ENCODE measurements at regions not wholly inside any gene's neighbourhood (a gene's known extent, or its start where the extent isn't known, plus 50 kb on each side); places are given as distances from the start of the nearest gene placed in this dataset.

- DNase-seq (ENCODE audit: extremely low read depth in 1 of 4, low spot score in 3 of 4) (no peak), FAIRE-seq (no peak), ATAC-seq (no peak)
- 0% methylated on average over 2 of the region's 2 CpGs for WGBS (ENCODE audit: insufficient coverage, low coverage, missing lambda C conversion rate)
- BruUV-seq (replicated peaks): no TSS peak
- Histone ChIP-seq H3K4me3 (no peak overlapping the region), H3K4me1 (replicated peaks in 1 of 2; ENCODE audit: control insufficient read depth in 2 of 2, insufficient read depth in 2 of 2, low read length in 2 of 2) (no peaks in the 10 kb centered on the region), H3K9ac (ENCODE audit: insufficient read depth in 1 of 2, low read depth in 2 of 2, low read length in 2 of 2) (no peak overlapping the region), H3K9me3 (replicated peaks; ENCODE audit: control insufficient read depth, insufficient read depth, low read depth, low read length) (0 out of 2 replicates have a peak, but pooled peaks cover 3% of the 10 kb centered on the region), H3K4me2 (ENCODE audit: insufficient read depth, low read length) (no peak overlapping the region), H3K9me1 (ENCODE audit: control insufficient read depth, insufficient read depth, low read length) (no peaks in the 10 kb centered on the region), H4K20me1 (replicated peaks; ENCODE audit: control insufficient read depth, insufficient read depth, low read length) (no peaks in the 10 kb centered on the region), H3K79me2 (ENCODE audit: control insufficient read depth, insufficient read depth, low read length) (no peaks in the 10 kb centered on the region), H2AFZ (ENCODE audit: low read depth, low read length) (no peak overlapping the region), H3K27ac (ENCODE audit: extremely low read depth, low read depth, low read length) (no peak overlapping the region), H3K27me3 (ENCODE audit: control insufficient read depth in 2 of 2, insufficient read depth in 2 of 2, low read length in 2 of 2) (no peaks in the 10 kb centered on the region), H3K36me3 (ENCODE audit: control insufficient read depth, insufficient read depth, low read length) (no peaks in the 10 kb centered on the region)
- TF ChIP-seq ZFP30 (CRISPR knock-in tag; IDR thresholded peaks at IDR 0.05; ENCODE audit: borderline replicate concordance) (no peak), FOXO4 (CRISPR knock-in tag; IDR thresholded peaks at IDR 0.05) (no peak), ZNF253 (CRISPR knock-in tag; conservative IDR thresholded peaks at IDR 0.05) (no peak), ETS2 (tag; IDR thresholded peaks at IDR 0.05; ENCODE audit: borderline replicate concordance, poor library complexity, severe bottlenecking) (no peak), ZNF12 (CRISPR knock-in tag; IDR thresholded peaks at IDR 0.05) (no peak)
- POLR2A ChIA-PET: no interaction called here
- in situ Hi-C loops (cut with MboI) (no loop called here), intact Hi-C loops (cut with micrococcal nuclease) (no loop called here)
- CTCF ChIA-PET (ENCODE audit: low intra/inter-chr PET ratio): no interaction called here
Measured at GRCh38 chr12:97944576-97944975, 482.0 kb downstream of the RMST start.

GRCh38 chr12:97946701-97947100, 484.1 kb downstream of the RMST start:
- WGBS (ENCODE audit: insufficient coverage, low coverage, missing lambda C conversion rate): 0% methylated on average over 1 of the region's 1 CpG
- CTCF ChIA-PET (ENCODE audit: low intra/inter-chr PET ratio): no interaction called here
- no peaks in the 10 kb centered on the region for H3K9me3 ChIP-seq (replicated peaks; ENCODE audit: control insufficient read depth, insufficient read depth, low read depth, low read length)
- no peaks in the 10 kb centered on the region for H3K79me2 ChIP-seq (ENCODE audit: control insufficient read depth, insufficient read depth, low read length)
- no TSS peak for BruUV-seq (replicated peaks)
- H3K36me3 ChIP-seq (ENCODE audit: control insufficient read depth, insufficient read depth, low read length): no peaks in the 10 kb centered on the region
- no peaks in the 10 kb centered on the region for H4K20me1 ChIP-seq (replicated peaks; ENCODE audit: control insufficient read depth, insufficient read depth, low read length)
- POLR2A ChIA-PET: no interaction called here
- no peak overlapping the region for H3K4me2 ChIP-seq (ENCODE audit: insufficient read depth, low read length)
- in situ Hi-C loops (cut with MboI) (no loop called here), intact Hi-C loops (cut with micrococcal nuclease) (no loop called here)
- H3K4me3 ChIP-seq: no peak overlapping the region
- DNase-seq (ENCODE audit: extremely low read depth in 1 of 4, low spot score in 3 of 4) (no peak), ATAC-seq (no peak), FAIRE-seq (no peak)
- H3K9me1 ChIP-seq (ENCODE audit: control insufficient read depth, insufficient read depth, low read length): no peaks in the 10 kb centered on the region
- no peak overlapping the region for H2AFZ ChIP-seq (ENCODE audit: low read depth, low read length)
- no peaks in the 10 kb centered on the region for H3K27me3 ChIP-seq (ENCODE audit: control insufficient read depth in 2 of 2, insufficient read depth in 2 of 2, low read length in 2 of 2)
- no peak overlapping the region for H3K27ac ChIP-seq (ENCODE audit: extremely low read depth, low read depth, low read length)
- no peak overlapping the region for H3K9ac ChIP-seq (ENCODE audit: insufficient read depth in 1 of 2, low read depth in 2 of 2, low read length in 2 of 2)
- H3K4me1 ChIP-seq (replicated peaks in 1 of 2; ENCODE audit: control insufficient read depth in 2 of 2, insufficient read depth in 2 of 2, low read length in 2 of 2): no peaks in the 10 kb centered on the region
- TF ChIP-seq ATF1 (CRISPR knock-in tag; IDR thresholded peaks at IDR 0.05): no peak
- TF ChIP-seq ATF1 (tag; IDR thresholded peaks at IDR 0.05): no peak
- TF ChIP-seq CBFA2T3 (IDR thresholded peaks at IDR 0.05): no peak
- no peak for TF ChIP-seq OTX1 (CRISPR knock-in tag; IDR thresholded peaks at IDR 0.05)
- no peak for TF ChIP-seq NR1H2 (CRISPR knock-in tag; IDR thresholded peaks at IDR 0.05)
- TF ChIP-seq BRD4 (IDR thresholded peaks at IDR 0.05): no peak
- no peak for TF ChIP-seq CC2D1A (IDR thresholded peaks at IDR 0.05)
- TF ChIP-seq ZNF444 (CRISPR knock-in tag; IDR thresholded peaks at IDR 0.05): no peak
- no peak for TF ChIP-seq ZNF384 (IDR thresholded peaks at IDR 0.05; ENCODE audit: low read depth, low read length)
- TF ChIP-seq NFYB (IDR thresholded peaks at IDR 0.05; ENCODE audit: extremely low read depth, insufficient read length): no peak
- TF ChIP-seq ZNF280B (CRISPR knock-in tag; IDR thresholded peaks at IDR 0.05): no peak
- TF ChIP-seq CREM (IDR thresholded peaks at IDR 0.05; ENCODE audit: low read depth): no peak

Data from K562 (cell line).